SH-SY5Y (cell line): ENCODE measurements at regions not wholly inside any gene's neighbourhood (a gene's known extent, or its start where the extent isn't known, plus 50 kb on each side); places are given as distances from the start of the nearest gene placed in this dataset.

ENCODE experiments used
- GATA2 ChIP-seq: IDR thresholded peaks from 2 replicates; pipeline ENCODE4 v1.6.1; 2011; ENCODE audit warnings: mild to moderate bottlenecking, low read depth, low read length
- GATA3 ChIP-seq: IDR thresholded peaks from 2 replicates; pipeline ENCODE4 v1.6.1; 2011; ENCODE audit warnings: low read depth, mild to moderate bottlenecking, low read length, moderate library complexity

DNA sequence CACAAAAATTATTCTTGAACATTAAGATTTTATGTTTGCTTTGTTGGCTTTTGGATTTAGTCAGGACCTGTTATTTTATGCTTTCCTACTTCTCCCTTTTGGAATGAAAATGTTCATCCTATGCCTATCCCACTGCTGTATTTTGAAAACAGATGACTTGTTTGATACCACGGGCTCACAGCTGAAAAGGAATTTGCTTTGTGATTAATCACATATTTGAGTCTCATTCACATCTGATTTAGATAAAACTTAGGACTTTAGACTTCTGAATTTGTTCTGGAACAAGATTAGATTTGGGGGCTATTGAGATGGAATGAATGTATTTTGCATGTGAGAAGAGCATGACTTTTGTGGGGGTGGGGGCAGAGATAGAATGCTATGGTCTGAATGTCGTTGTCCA, 1012.6 kb downstream of the CDH11 start:
- TF ChIP-seq GATA2 (no peak), GATA3 (no peak)

DNA sequence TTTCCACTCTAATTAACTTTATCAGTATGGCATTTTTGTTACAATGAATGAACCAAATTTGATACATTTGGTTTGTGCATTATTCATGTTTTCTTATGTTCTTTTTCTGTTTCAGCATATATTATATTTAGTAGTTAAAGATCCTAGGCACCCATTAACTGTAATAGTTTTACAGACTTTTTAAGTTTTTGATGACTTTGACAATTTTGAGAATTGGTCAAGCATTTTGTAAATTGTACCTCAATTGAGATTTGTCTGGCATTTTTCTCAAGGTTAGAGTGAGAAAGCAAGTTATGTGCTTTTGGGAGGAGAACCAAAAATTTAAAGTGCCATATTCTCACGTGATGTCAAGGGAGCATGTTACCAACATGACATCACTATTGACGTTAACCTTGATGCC, 1019.2 kb downstream of the CDH11 start:
- TF ChIP-seq GATA2 (no peak), GATA3 (no peak)

DNA sequence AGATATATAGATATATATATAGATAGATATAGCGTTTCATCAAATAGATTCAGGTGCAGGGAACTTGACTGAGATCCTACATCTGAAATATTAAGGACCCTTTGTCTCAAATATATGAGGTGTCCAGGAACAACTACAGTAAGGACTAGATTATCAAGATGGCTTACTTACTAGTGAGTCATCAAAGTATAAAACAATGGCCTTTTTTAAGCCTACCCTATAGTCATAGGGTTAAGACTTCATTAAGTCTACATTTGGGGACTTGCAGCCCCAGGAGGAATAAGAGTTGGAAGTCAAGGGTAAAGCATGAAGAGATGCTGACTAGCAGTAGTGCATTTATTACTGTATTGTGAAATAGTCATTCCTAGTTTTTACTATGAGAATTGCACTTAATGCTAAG, 1023.4 kb downstream of the CDH11 start:
- no peak for TF ChIP-seq GATA3
- no peak for TF ChIP-seq GATA2

DNA sequence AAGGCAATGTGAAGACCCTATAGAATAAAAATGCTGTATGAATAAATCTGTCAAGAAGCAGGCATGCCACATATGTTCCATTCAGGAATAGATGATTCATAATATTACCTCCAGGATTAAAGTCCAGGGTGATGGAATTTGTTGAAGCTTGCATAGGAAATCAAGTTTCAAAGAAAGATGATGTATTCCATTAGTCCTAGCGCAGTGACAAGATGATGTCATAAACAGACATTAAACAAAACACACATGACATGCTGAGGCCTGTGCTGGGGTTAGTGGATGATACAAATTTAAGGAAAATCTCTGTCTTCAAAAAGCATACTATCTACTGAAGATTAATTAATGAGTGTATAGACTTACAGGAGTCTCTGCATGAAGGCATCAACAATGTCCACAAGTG, 1025.2 kb downstream of the CDH11 start:
- TF ChIP-seq GATA2 (no peak), GATA3 (no peak)

DNA sequence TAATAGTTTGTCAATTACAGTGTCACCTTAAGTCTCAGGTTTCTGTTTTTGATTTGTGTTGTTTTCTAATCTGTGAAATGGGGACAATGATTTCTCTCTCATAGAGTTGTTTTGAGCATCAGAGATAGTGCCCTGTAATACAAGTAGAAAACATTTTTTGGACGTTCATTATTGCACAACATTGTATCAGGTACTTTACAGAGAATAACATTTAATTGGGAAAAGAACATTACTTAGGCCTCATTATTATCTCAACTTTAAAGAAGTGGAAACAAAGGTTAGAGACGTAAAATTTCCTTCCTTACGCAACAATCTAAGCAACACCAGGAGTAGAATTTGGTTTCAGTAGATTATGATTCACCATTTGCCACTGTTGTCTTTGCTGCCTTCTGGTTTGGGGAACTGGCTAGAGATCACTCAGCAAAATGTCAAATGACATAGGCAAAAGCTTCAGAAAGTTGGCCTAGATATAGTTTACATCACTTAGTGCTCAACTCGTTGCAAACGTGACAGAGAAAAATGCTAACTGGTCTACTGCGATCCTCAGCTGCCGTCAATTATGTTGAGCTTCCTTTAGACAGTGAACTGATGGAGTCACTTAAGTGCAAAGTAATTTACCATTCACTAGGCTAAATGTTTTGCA, 1026.8 kb downstream of the CDH11 start:
- no peak for TF ChIP-seq GATA2
- TF ChIP-seq GATA3, result no peak

DNA sequence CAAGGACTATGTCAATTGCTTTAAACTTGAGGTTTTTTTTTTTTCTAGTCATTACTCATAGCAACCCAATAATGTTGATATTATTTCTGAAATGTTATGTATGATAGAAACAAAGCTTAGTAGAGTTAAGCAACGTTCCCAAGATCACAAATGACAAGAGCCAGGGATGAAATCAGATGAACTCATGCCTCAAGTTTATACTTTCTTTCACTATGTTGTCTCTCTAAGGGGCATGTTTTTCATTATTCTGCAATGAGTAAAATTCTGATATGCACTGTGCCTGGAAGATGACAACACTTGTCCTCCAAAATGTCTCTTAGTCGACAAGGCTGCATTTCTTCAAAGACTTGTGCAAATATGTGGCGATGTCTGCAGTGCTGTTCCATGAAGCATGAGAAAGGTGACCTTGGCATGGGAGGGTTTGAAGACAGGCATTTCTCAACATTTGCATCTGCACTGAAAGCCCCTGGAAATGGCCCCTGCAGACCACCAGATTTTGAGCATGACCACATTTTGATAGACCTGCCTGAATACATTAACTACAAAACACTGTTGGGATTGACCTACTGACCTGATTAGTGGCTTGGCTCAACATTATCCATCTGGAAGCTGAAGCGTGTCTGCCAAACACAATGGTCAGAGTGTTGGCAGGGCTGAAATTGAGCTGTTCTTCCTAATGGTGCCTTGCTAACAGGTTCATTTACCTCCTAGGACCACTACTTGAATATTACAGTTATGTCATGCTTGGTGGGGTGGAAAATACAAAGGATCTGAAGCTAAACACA, 1027.5 kb downstream of the CDH11 start:
- TF ChIP-seq GATA2, result no peak
- TF ChIP-seq GATA3, result no peak

DNA sequence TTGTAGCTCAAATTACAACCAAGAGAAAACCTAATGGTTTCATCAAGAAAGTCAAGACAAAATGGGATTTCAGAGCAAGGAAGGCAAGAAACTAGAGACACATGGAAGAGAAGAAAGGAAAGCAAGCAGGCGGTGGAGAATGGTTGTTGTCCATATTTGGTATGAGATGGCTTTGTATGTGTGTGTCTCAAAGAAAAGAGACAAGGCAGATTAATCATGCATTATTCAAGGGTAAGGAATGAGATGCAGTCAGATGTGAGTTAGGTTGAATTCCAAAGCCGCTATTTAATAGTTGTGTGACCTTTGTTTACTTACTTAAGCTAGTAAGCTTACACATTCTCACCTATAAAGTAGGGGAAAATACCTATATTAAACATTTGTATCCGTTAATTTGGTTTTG, 1029.6 kb downstream of the CDH11 start:
- TF ChIP-seq GATA2 (no peak), GATA3 (no peak)

DNA sequence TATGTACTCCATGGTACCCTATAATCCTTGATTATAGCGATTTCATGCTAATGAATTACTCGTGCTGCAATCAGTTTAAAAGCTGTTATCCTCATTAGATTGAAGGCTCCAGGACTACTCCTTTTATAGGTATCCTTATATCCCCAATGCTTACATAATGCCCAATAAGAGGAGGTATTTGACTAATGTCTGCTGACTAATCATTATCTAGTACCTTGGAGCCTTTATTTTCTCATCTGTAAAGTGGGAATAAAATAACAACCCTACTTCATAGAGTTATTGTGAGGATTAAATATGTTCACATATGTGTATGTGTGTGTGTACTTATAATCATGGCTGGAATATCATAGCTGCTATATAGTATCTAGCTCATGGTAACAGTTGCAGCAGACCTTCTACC, 1031.5 kb downstream of the CDH11 start:
- TF ChIP-seq GATA2, result no peak

DNA sequence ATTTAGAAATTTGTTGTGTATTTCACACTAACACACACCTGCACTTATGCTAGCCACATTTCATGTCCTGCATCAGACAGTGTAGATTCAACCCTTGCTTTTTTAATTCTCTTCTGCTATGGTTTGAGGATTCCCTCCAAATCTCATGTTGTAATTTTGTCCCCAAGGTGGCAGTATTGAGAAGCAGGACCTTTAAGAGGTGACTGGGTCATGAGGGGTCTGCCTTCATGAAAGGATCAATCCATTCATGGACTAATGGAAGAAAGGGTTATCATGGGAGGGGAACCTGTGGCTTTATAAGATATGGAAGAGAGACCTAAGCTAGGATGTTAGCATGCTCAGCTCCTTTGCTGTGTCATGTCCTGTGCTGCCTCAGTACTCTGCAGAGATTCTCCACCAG, 1032.2 kb downstream of the CDH11 start:
- TF ChIP-seq GATA3 (no peak), GATA2 (no peak)

DNA sequence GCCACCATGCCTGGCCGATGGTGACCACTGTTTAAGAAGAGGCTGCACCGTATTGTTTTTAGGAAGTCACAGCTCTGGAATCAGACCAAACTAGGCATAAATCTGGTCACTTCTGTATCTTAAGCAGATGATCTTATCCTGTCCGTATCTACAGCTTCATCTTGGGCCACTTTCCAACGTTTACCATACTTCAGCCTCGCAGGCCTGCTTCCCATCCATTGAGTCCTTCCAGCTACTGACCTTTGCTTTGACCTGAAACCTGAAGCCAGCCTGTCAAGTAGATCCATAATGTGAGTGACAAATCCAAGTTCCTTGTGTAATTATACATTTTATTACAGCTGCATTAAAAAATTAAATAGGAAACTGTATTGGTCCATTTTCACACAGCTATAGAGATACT, 1033.0 kb downstream of the CDH11 start:
- TF ChIP-seq GATA2 (no peak), GATA3 (no peak)

DNA sequence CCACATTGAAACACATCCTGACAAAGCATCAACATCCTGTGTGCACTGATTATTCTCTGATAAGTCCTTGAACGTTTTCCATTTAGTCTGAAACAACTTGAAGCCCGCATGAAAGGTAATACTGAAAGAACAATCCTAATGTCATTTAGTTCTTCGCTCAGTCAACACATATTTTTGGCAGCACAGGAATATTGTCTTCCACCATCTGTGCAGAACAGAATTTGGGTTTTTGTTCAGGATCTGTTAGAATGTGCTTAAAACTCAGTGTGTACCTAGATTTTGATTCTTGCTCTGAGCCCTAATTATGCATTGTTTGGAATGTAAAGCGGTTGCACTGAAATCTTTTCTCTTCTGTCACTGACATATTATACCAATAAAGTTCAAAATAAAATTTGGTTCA, 1036.6 kb downstream of the CDH11 start:
- no peak for TF ChIP-seq GATA3
- TF ChIP-seq GATA2, result no peak

DNA sequence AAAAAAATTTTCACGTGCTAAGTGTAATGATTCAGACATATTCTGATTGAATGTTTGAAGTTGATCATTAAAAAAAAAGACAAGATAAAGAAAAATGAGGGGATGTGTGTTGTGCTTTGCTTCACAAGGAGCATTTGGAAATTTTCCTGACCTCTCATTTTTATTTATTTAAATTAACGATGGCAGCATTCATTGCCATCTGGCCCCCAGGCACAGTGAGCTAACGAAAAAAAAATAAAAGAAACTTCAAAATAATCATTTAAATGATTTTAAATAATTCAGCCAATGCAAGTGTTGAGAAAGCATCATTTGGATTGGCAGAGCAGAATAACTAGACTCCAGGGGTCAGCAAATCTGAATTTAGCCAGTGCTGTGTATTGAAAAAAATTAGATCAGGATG, 1037.2 kb downstream of the CDH11 start:
- TF ChIP-seq GATA2 (no peak), GATA3 (no peak)

DNA sequence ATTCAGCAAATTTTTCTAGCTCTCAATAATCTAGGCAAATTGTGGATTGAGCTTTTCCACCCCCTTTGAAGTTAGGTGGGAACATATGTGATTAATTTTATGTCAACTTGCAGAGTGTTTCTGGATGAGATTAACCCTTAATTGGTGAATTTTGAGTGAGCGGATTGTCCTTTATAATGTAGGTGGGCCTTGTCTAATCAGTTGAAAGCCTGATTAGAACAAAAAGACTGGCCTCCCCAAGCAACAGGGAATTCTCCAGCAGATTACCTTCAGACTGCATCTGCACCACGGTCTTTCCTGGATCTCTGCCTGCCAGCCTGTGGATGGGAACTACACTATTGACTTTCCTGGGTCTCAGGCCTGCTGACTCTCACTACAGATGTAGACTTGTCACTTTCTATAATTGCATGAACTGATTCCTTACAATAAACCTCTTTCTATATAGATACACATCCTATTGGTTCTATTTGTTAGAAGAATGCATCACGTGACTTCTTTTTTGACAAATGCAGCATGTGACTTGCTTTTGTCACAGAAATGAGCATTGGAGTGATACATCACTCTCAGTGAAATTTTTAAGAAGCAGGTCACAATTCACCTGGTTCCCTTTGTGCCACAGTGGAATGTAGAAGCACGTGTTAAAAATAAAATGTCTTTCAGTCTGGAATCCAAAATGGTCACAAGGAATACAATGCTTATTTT, 1038.3 kb downstream of the CDH11 start:
- TF ChIP-seq GATA3 (no peak), GATA2 (no peak)

DNA sequence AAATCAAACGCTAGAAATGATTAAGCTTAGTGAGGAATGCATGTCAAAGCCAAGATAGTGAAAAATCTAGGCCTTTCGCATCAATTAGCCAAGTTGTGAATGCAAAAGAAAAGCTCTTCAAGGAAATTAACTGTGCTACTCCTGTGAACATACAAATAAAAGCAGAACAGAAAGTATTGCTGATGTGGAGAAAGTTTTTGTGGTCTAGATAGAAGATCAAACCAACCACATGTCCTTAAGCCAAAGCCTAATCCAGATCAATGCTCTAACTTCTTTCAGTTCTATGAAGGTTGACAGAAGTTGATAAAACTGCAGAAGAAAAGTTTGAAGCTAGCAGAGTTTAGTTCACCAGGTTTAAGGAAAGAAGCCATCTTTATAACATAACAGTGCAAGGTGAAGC, 1044.6 kb downstream of the CDH11 start:
- no peak for TF ChIP-seq GATA2
- no peak for TF ChIP-seq GATA3

DNA sequence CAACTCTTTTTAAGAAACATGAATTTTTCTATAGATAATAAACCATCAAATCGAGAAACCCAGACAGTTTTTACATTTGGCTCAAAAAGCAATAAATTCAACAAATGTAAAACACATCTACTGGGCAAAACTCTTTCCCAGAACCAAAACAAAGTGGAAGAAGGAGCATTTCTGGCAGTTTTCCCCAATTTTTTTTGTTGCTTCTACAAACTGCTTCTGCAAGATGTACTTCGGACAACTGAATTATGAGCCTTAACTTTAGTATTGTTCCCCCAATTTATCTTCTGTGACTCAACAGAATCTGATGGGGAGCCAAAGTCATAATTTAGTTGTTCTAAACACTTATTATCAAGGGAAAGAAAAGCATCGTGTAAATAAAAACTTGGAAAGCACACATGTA, 1047.2 kb downstream of the CDH11 start:
- no peak for TF ChIP-seq GATA3
- TF ChIP-seq GATA2, result no peak
